MG63 (cell line): ENCODE measurements at regions not wholly inside any gene's neighbourhood (a gene's known extent, or its start where the extent isn't known, plus 50 kb on each side); places are given as distances from the start of the nearest gene placed in this dataset.

ENCODE experiments used
- DNase-seq: peaks from one replicate; pipeline ENCODE4 v3.0.0-alpha.2; 2020
- H3K27me3 ChIP-seq: fragments of 250-450 bp; sonication (Bioruptor Pico); 2 replicates; pipeline ENCODE4 v1.5.1; 2020; ENCODE audit warnings: mild to moderate bottlenecking, moderate library complexity
- H3K36me3 ChIP-seq: fragments of 250-450 bp; sonication (Bioruptor Pico); 2 replicates; pipeline ENCODE4 v1.5.1; 2020; ENCODE audit warnings: mild to moderate bottlenecking, moderate library complexity
- H3K4me3 ChIP-seq: fragments of 250-450 bp; sonication (Bioruptor Pico); 2 replicates; pipeline ENCODE4 v1.5.1; 2020; ENCODE audit warnings: mild to moderate bottlenecking, moderate library complexity
- H3K9me3 ChIP-seq: fragments of 250-450 bp; sonication (Bioruptor Pico); 2 replicates; pipeline ENCODE4 v1.5.1; 2020; ENCODE audit warnings: mild to moderate bottlenecking, moderate library complexity

DNA sequence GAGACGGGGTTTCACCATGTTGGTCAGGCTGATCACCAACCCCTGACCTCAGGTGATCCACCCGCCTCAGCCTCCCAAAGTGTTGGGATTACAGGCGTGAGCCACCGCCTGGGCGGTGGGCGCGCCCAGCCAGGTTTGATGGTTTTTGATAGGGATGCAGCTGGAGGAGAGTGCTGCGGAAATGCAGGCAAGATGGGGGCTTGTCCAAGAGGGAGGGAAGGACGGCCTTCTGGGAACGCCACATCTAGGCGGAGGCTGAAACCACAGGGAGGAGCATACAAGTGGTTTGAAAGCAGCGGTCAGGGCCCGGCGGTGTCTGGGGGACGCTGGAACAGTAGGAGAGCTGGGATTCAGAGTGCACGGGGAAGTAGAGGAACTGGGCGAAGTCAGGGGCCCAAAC lies 134.6 kb downstream of the VRK1 start:
- Histone ChIP-seq H3K9me3 (no peaks in the 10 kb centered on the region), H3K27me3 (no peaks in the 10 kb centered on the region), H3K36me3 (no peaks in the 10 kb centered on the region), H3K4me3 (no peak overlapping the region)
- no peak for DNase-seq

DNA sequence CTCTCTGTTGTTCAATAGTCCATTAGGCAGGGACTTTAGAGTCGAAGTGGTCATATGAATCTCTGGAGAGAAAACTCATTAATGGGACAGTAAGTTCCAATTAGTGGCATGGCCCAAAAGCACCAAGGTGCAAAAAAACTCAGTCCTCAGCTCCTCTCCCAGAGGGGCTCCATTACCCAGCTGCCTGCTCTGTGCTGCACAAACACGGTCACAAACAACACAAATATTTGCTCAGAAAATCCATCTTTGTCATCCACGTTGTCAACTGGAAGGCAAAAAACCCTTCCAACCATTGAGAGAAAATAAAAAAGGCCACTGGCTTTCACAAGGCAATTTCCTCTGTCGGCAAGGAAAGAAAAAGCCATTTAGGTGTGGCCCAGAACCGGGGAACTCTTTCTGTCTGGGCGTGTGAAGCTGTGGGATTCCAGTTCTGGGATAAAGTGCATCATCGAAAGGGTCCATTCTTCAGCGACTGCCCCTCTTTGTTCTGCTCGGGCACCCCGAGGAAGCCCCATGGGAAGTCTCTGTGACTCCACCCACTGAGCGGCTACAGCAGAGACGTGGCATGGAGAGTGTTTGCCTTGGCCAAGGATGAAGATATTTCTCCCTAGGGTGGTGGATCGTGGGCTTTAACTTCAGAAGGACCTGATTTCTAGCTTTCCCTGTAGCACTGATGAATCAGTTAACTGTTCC lies 137.6 kb downstream of the VRK1 start:
- no peaks in the 10 kb centered on the region for H3K9me3 ChIP-seq
- H3K4me3 ChIP-seq: no peak overlapping the region
- no peaks in the 10 kb centered on the region for H3K27me3 ChIP-seq
- no peaks in the 10 kb centered on the region for H3K36me3 ChIP-seq
- no peak for DNase-seq

DNA sequence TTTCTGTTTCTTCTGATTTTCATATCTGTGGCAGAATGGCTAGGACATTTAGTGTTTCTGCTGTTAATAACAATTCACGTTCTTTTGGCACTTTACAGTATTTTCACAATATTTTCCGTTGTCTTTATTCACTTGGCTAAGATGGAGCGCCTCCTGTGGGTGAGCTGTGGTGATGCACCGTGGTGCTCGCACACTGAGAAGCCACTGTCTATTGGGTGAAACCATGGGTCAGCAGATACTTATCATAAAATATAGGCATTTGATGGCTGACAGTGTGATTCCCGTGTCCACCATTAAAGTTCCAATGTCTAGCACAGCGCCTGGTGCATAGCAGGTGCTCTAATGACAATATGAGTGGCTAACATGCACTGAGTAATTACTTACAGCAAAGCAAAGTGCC lies 141.8 kb downstream of the VRK1 start:
- H3K4me3 ChIP-seq: no peak overlapping the region
- no peaks in the 10 kb centered on the region for H3K9me3 ChIP-seq
- no peaks in the 10 kb centered on the region for H3K27me3 ChIP-seq
- no peak for DNase-seq
- H3K36me3 ChIP-seq: no peaks in the 10 kb centered on the region

DNA sequence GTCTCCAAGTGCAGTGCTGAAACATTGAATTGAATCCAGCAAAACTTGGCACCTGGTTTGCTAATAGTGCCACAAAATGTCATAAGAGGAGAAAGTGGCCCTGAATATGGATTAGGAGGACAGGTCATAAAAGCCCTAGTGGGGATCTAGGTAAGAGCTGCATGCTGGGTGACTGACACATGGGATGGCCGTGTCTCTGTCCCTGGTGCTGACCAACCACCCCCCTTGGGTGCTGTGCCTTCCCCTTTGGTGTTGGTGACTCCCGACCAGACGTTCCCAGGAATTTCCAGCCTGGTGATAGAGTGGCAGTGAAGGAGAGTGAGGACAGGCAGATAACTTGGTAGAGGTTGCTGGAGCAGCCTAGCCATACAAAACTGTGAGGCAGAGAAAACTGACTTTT lies 142.8 kb downstream of the VRK1 start:
- Histone ChIP-seq H3K27me3 (no peaks in the 10 kb centered on the region), H3K36me3 (no peaks in the 10 kb centered on the region), H3K9me3 (no peaks in the 10 kb centered on the region), H3K4me3 (no peak overlapping the region)
- peak; percentile 1 for DNase-seq

DNA sequence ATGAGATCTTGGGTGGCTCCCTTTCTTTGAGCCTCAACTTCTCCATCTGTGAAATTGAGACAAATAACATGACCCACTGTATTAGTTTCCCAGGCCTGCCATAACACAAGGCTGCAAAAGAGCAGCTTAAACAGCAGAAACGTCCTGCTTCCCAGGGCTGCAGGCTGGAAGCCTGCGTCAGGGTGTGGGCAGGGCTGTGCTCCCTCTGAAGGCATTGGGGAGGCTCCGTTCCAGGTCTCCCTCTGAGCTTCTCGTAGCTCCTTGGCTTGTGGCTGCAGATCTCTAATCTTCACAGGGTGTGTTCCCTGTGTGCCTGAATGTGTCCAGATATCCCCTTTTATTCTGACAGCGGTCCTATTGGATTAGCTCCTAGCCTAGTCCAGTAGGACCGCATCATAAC lies 147.1 kb downstream of the VRK1 start:
- Histone ChIP-seq H3K9me3 (no peaks in the 10 kb centered on the region), H3K36me3 (no peaks in the 10 kb centered on the region), H3K27me3 (no peaks in the 10 kb centered on the region)

DNA sequence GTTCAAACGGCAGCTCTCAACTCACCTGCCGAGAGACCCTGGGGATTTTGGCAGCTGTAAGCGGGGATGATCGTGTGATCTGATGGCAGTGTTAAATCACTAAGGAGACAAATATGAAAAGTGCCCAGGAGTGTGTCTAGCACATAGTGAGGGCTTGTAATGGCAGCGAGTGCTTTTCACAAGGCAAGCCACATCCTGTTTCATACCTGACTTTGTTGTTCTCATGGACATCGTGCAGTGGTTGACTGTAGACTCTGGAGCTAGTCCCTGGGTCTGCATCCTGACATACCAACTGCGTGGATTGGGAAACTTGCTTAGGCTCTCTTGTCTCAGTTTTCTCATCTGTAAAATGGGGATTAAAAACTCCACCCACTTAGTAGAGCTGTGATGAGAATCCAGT lies 148.5 kb downstream of the VRK1 start:
- Histone ChIP-seq H3K9me3 (no peaks in the 10 kb centered on the region), H3K27me3 (no peaks in the 10 kb centered on the region), H3K36me3 (no peaks in the 10 kb centered on the region), H3K4me3 (no peak overlapping the region)
- DNase-seq: no peak

More for the DNA sequence above, 147.1 kb downstream of the VRK1 start:
- no peak overlapping the region for H3K4me3 ChIP-seq
- DNase-seq: no peak

DNA sequence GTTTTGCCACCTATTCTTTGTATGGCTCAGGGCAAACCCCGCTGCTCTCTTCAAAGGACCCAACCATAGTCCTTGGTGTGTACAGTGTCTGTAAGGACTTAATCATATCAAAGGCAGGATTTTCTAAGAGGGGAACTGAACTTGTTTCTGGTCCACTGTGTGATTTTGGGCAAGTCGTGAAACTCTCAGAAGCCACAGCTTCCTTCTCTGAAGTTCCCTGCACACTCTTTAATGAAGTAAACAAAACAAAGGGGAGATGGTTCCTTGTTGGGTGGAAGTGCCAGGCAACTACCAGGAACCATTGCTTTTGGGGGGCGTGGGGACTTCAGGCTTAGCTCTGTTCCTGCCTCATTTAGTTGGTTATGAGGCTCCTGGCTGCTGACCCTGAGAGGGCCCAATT lies 152.4 kb downstream of the VRK1 start:
- H3K27me3 ChIP-seq: no peaks in the 10 kb centered on the region
- no peaks in the 10 kb centered on the region for H3K9me3 ChIP-seq
- H3K36me3 ChIP-seq: no peaks in the 10 kb centered on the region
- H3K4me3 ChIP-seq: no peak overlapping the region
- no peak for DNase-seq

DNA sequence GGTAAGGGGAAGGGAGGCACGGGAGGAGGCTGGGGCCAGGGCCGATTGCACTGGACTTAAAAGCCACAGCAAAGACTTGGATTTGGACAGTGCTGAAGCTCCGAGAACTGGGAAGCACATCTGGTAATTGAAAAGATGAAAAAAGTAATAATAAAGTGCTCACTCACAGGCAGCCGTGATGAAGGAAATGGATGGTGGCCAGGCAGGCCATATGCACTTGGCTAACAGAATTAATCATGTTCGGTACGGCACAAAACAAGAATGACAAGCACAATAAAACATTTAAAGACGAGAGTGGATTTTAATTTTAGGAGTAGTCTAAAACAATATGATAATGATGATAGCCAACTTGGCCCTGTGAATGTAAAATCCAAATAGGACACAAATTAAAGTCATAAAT lies 154.3 kb downstream of the VRK1 start:
- no peaks in the 10 kb centered on the region for H3K36me3 ChIP-seq
- H3K4me3 ChIP-seq: no peak overlapping the region
- no peaks in the 10 kb centered on the region for H3K9me3 ChIP-seq
- H3K27me3 ChIP-seq: no peaks in the 10 kb centered on the region
- DNase-seq: no peak

DNA sequence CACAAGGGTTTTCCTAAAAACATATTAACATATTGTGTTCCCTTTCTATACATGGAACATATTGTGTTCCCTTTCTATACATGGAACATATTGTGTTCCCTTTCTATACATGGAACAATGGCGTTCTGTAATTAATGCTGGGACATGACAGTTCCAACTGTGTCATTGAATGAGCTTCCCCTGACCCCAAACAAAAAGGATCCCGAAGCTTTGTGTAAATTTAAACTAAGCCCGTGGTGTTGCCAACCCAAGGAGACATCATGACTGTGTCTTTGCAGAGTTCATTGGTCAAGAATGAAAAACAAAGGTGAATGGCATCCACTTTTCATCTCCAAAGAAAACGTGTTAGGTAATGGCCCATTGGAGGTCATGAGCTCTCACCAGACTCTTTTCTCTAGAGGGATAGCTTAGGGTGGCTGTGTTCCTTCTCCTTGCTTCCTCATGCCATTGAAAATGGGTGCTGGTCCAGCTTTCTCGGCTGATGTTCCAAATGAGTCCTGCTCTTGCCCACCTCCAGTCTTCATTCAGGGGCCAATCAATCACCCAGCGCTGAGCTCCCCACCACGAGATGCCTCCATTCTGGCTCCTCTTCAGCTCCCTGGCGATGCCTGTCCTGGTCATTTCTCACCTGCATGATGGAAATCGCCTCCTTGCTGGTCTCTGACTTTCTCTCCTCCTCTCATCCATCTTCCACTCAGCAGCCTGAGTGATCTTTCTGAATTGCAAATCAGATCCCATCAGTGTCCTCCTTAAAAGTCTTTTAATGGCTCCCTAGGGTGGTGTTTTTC lies 156.1 kb downstream of the VRK1 start:
- Histone ChIP-seq H3K36me3 (no peaks in the 10 kb centered on the region), H3K9me3 (no peaks in the 10 kb centered on the region), H3K4me3 (no peak overlapping the region), H3K27me3 (no peaks in the 10 kb centered on the region)
- no peak for DNase-seq

DNA sequence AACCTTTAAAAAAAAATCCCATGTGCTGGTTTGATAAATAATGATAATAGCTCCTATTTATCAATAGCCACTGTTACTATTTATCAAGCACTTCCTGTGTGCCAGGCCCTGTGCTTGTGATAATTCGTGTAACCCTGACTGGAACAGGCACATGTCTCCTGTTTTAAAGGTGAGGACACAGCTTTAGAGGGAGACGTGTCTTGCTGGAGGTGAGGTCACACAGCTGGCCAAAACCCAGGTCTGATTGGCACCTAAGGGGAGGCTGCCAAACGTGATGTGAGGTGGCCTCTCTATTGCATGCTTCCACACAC lies 156.6 kb downstream of the VRK1 start:
- Histone ChIP-seq H3K27me3 (no peaks in the 10 kb centered on the region), H3K9me3 (no peaks in the 10 kb centered on the region), H3K36me3 (no peaks in the 10 kb centered on the region), H3K4me3 (no peak overlapping the region)
- DNase-seq: no peak

DNA sequence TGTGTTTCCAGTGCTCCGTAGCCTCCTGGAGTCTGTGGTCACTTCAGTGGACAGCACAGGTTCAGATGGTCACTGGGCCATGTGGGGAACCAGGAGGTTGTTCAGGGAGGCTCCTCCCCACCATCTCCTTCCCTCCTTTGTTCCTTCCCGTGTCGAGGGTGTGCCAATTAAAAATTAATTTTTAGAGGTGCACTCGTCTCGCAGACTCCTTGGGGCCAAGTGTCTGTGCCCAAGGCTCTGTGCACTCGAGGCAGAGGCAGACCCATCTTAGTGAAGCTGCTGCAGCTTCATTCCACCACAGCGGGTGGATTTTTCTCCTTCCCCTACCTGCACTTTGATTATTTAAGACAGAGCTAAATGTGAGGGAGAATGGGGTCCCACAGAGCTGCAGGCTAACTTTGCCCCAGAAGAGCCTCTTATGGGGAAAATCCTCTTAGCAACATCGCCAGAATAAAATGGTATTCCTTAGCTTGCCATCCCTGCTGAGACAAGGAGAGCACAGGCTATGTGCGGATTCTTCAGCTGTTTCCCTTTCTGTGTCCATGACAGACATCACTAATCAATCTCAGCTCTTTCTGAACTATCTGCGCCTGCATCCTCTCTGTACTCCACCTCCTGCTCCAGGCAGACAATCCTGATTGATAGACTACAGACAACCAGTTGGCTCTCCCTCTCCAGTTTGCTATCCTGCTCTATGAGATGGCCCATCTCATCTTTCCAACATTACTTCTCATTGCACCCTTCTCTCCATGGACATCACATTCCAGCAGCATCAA lies 159.5 kb downstream of the VRK1 start:
- H3K27me3 ChIP-seq: no peaks in the 10 kb centered on the region
- H3K36me3 ChIP-seq: no peaks in the 10 kb centered on the region
- H3K9me3 ChIP-seq: no peaks in the 10 kb centered on the region
- H3K4me3 ChIP-seq: no peak overlapping the region
- no peak for DNase-seq

DNA sequence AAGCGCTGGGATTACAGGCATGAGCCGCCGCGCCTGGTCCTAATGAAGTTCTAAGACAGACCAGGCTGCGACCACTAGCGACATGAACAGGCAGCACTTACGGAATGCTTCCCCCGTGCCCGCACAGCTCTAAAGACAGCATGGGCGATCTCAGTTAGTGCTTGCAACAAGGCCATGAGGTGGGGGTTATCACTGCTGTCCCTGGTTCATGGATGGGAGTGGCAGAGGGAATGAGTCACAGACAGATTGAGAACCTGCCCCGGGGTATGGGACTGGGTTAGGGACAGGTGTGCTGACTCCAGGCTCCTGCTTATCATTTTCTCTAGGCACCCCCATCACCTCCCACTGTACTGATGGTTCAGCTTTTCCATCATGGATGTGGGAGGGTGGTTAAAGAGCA lies 160.9 kb downstream of the VRK1 start:
- H3K9me3 ChIP-seq: no peaks in the 10 kb centered on the region
- no peaks in the 10 kb centered on the region for H3K36me3 ChIP-seq
- no peak for DNase-seq
- no peak overlapping the region for H3K4me3 ChIP-seq
- no peaks in the 10 kb centered on the region for H3K27me3 ChIP-seq

DNA sequence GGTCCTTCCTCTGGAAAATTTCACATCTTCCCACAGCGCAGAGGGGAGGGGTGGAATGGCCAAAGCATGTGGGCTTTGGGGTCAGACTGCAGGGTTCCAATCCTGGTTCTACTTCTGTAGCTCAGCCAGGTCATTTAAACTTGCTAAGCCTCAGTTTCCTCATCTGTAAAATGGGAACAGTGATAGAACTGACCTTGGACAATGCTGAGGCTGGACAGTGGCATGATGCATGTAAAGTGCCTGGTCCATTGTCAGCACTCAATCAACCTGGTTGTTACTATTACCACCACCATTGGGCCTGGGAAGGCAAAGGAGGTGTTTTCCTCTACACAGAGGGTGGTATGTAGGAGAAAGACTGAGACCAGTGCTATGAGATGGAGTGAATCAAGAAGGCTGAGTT lies 162.8 kb downstream of the VRK1 start:
- Histone ChIP-seq H3K27me3 (no peaks in the 10 kb centered on the region), H3K4me3 (no peak overlapping the region), H3K9me3 (no peaks in the 10 kb centered on the region), H3K36me3 (no peaks in the 10 kb centered on the region)
- DNase-seq: no peak

DNA sequence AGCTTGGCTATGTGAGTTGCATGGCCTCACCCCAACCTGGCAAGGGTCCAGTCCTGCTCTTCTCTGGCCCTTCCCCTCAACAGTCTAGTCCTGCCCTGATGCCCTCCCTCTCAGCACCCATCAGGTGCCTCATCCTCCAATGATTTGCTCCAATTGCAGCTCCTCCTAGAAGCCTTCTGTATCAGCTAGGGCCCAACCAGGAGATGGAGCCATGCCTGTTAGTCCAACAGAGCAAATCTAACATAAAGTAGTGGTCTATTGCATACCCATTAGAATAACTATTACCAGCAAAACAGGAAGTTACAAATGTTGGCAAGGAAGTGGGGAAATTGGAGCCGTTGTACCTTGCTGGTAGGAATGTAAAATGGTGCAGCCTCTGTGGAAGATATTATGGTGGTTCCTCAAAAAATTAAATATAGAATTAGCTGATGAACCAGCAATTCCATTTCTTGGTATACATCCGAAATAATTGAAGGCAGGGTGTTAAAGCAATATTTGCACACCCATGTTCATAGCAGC lies 163.5 kb downstream of the VRK1 start:
- H3K27me3 ChIP-seq: no peaks in the 10 kb centered on the region
- DNase-seq: no peak
- no peaks in the 10 kb centered on the region for H3K9me3 ChIP-seq
- no peak overlapping the region for H3K4me3 ChIP-seq
- H3K36me3 ChIP-seq: no peaks in the 10 kb centered on the region

DNA sequence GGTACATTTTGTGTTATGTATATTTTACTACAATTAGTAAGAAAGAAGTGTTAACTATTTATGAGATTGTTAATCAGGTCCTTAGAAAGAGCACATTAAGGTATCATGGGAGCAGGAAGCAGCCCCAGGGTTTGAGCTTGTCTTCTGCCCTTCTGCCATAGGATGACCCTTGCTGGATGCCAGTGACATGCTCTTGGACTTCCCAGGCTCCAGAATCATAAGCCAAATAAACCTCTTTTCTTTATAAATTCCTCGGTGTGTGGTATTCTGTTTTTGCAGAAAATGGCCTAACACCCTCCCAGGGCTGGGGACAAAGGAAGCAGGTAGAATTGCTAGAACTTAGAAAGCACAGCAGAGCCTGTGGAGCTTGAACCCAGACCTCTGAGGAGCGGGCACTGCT lies 164.7 kb downstream of the VRK1 start:
- DNase-seq: no peak
- Histone ChIP-seq H3K27me3 (no peaks in the 10 kb centered on the region), H3K9me3 (no peaks in the 10 kb centered on the region), H3K4me3 (no peak overlapping the region), H3K36me3 (no peaks in the 10 kb centered on the region)

DNA sequence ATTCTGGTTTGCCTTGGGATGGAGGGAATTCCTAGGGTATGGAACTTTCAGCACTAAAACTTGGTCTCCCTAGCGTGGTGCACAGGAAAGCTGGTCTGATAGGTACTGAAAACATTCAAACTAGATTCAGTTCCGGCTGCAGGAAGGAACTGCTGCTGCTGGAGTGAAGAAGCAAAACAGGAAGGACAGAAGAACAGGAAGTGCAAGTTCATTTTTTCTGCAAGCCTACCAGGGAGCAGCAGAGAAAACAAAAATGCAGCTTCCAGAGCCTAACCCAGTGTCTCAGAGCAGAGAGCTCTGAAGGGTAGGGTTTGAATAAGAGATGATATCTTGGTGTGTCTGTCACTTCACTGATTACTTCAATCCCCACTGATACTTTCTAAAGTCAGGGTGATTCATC lies 165.2 kb downstream of the VRK1 start:
- Histone ChIP-seq H3K9me3 (no peaks in the 10 kb centered on the region), H3K27me3 (no peaks in the 10 kb centered on the region), H3K4me3 (no peak overlapping the region), H3K36me3 (no peaks in the 10 kb centered on the region)
- DNase-seq: no peak

DNA sequence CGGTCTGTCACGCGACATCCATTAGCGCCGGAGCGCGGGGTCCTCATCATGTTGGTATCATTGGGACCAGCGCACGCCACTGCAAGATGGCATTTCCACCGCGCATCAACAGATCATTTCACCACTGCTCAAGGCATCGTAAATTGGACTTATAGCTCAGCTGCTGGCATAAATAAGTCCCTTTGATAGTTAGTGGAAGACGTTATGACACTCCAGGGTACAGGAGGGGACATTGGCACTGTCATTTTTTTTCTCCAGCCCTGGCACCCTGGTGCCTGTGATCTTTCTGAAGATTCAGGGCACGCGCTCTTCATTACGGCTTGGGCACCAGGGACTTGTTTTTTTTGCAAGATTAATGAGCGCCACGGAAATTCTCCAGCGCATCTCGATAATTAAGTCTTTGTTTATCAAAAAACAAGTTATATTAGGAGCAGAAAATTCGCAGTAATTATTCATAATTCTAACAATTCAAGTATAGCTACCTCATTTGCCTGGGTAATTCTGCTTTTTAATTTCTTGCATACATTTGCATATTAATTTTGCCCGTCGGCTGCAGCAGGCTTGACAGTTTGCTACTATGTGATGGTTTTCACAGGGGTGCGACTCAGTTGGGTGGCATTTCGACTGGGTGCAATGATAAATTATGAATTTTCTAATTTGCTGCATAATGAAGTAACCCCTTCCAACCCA lies 167.7 kb downstream of the VRK1 start:
- no peaks in the 10 kb centered on the region for H3K27me3 ChIP-seq
- H3K9me3 ChIP-seq: no peaks in the 10 kb centered on the region
- H3K36me3 ChIP-seq: no peaks in the 10 kb centered on the region
- no peak overlapping the region for H3K4me3 ChIP-seq
- no peak for DNase-seq
